ENCODE measurements at regions not wholly inside any gene's neighbourhood (a gene's known extent, or its start where the extent isn't known, plus 50 kb on each side); places are given as distances from the start of the nearest gene placed in this dataset.
"Not testable (repeated sequence)": the region's sequence is repeated elsewhere in the genome, so short reads cannot be mapped to it uniquely, and the experiment has no call there.

- no peaks in the 10 kb centered on the region for H3K27me3 ChIP-seq (replicated peaks; ENCODE audit: control insufficient read depth, insufficient read depth, low read length)
- H3K9ac ChIP-seq (ENCODE audit: low read length) = no peak overlapping the region
- no peak for DNase-seq (ENCODE audit: low read depth)
- peaks cover 18% of the 10 kb centered on the region for H3K9me3 ChIP-seq (ENCODE audit: control insufficient read depth, low read length)
- no peaks in the 10 kb centered on the region for H3K36me3 ChIP-seq (ENCODE audit: control insufficient read depth, insufficient read depth, low read length, severe bottlenecking)
- H3K4me1 ChIP-seq (ENCODE audit: control insufficient read depth, insufficient read depth, low read length) = no peaks in the 10 kb centered on the region
- no peak overlapping the region for H3K4me3 ChIP-seq (ENCODE audit: low read length)
Measured at GRCh38 chr11:122418032-122418431, 237.5 kb upstream of the UBASH3B start.

- Histone ChIP-seq H3K4me3 (ENCODE audit: low read length) (no peak overlapping the region), H3K27me3 (replicated peaks; ENCODE audit: control insufficient read depth, insufficient read depth, low read length) (no peaks in the 10 kb centered on the region), H3K4me1 (ENCODE audit: control insufficient read depth, insufficient read depth, low read length) (no peaks in the 10 kb centered on the region), H3K36me3 (ENCODE audit: control insufficient read depth, insufficient read depth, low read length, severe bottlenecking) (no peaks in the 10 kb centered on the region), H3K9me3 (ENCODE audit: control insufficient read depth, low read length) (peaks cover 21% of the 10 kb centered on the region), H3K9ac (ENCODE audit: low read length) (no peak overlapping the region)
- DNase-seq (ENCODE audit: low read depth) = no peak
Measured at GRCh38 chr11:122414406-122415018, 241.0 kb upstream of the UBASH3B start.

DNA sequence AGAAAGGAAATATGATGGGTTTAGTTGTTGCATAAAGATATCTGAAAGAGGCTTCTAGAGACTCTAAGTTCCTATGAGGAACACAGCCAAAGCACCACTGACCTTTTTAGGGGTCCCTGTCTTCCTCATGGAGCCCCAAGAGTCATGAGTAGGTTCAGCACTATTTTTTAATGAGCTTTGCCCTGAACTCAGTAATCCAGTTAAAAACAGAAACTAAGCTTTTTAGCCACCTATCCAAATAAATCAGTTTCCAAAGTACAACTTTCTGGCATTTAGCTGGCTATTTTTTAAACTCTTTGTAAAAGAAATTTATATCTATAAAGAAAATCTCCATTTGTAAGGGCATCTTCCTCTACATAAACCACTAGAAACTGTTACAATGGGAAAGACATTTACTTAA is 241.8 kb upstream of the UBASH3B start:
- Histone ChIP-seq H3K27me3 (replicated peaks; ENCODE audit: control insufficient read depth, insufficient read depth, low read length) (no peaks in the 10 kb centered on the region), H3K4me1 (ENCODE audit: control insufficient read depth, insufficient read depth, low read length) (no peaks in the 10 kb centered on the region), H3K9ac (ENCODE audit: low read length) (no peak overlapping the region), H3K4me3 (ENCODE audit: low read length) (no peak overlapping the region), H3K36me3 (ENCODE audit: control insufficient read depth, insufficient read depth, low read length, severe bottlenecking) (no peaks in the 10 kb centered on the region), H3K9me3 (ENCODE audit: control insufficient read depth, low read length) (peaks cover 21% of the 10 kb centered on the region)
- no peak for DNase-seq (ENCODE audit: low read depth)

- DNase-seq (ENCODE audit: low read depth) = no peak
- Histone ChIP-seq H3K9ac (ENCODE audit: low read length) (no peak overlapping the region), H3K27me3 (replicated peaks; ENCODE audit: control insufficient read depth, insufficient read depth, low read length) (no peaks in the 10 kb centered on the region), H3K36me3 (ENCODE audit: control insufficient read depth, insufficient read depth, low read length, severe bottlenecking) (no peaks in the 10 kb centered on the region), H3K9me3 (ENCODE audit: control insufficient read depth, low read length) (peaks cover 21% of the 10 kb centered on the region), H3K4me3 (ENCODE audit: low read length) (no peak overlapping the region), H3K4me1 (ENCODE audit: control insufficient read depth, insufficient read depth, low read length) (no peaks in the 10 kb centered on the region)
Measured at GRCh38 chr11:122412581-122412980, 242.9 kb upstream of the UBASH3B start.

DNA sequence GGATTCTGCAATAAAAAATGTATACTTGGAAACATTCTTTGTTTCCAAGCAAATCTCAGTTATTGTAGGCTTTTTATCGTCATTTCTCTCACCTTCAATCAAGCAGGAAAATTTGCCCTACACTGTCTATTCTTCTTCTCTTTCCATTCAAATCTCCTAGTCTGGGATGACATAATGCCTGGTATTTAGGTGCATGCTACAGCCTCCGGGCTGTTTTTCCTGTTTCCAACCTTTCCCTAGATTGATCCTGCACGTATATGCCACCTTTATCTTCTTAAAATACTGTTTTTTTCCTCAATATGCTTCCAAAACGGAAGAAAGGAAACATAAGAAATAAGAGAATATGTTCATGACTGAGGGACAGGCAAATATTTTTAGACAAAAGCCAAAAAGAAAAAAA is 249.1 kb upstream of the UBASH3B start:
- Histone ChIP-seq H3K4me1 (ENCODE audit: control insufficient read depth, insufficient read depth, low read length) (peaks cover 6% of the 10 kb centered on the region), H3K9ac (ENCODE audit: low read length) (no peak overlapping the region)
- no peak for DNase-seq (ENCODE audit: low read depth)

DNA sequence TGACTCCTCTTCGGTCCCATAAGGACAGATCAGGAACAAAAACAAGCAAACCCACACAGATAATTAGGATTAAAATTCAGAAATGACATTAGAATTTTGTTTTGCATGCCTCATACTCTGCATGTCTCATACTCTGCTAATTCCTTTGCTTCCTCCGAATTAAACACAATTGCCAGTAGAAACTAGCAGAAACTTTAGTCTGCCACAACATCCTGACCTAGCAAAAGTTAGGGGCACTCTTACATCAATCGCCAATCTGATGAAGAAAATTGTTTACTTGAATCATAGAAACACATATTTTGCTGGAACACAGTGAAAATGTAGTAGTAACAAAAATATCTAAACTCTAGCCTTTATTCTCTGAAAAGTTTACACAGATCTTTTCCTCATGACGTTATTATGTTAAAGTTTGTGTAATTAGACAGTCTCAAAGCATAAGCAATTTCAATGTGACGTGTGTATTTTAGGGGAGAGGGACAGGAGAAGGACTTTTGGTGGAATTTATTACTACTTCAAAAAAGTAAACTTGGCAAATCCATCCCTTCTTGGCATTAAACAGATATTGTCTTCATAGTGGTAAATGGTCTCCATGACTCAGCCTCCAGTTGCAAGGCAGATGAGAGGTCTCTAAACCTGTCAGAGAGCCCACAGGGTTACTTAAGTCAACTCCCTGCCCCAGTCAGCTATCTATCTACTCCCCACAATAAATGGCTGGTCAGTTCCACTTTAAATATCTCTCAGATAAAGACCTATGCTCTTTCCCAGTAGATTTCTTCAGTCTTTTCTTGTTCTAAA is 249.8 kb upstream of the UBASH3B start:
- H3K36me3 ChIP-seq (ENCODE audit: control insufficient read depth, insufficient read depth, low read length, severe bottlenecking) = no peaks in the 10 kb centered on the region
- DNase-seq (ENCODE audit: low read depth) = peak; percentile 14

More for the DNA sequence above, 249.1 kb upstream of the UBASH3B start:
- no peak overlapping the region for H3K4me3 ChIP-seq (ENCODE audit: low read length)
- no peaks in the 10 kb centered on the region for H3K36me3 ChIP-seq (ENCODE audit: control insufficient read depth, insufficient read depth, low read length, severe bottlenecking)
- H3K9me3 ChIP-seq (ENCODE audit: control insufficient read depth, low read length) = peaks cover 3% of the 10 kb centered on the region
- no peaks in the 10 kb centered on the region for H3K27me3 ChIP-seq (replicated peaks; ENCODE audit: control insufficient read depth, insufficient read depth, low read length)

DNA sequence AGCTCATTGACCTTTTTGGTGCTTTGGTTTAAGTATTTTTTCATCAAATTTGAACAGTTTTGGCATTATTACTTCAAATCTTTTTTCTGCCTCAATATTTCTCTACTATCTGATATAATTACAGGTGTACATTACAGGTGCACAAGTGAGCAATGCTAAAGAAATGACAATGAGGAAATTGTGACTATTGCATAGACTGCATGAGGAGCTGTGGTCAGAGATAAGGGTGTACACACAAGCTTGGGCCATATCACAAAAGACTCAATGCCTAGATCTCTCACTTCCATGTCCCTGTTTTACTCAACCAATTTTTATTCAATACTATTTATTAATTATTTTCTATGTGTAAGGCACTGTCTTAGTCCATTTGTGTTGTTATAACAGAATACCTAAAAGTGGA is 251.0 kb upstream of the UBASH3B start:
- peaks cover 6% of the 10 kb centered on the region for H3K4me1 ChIP-seq (ENCODE audit: control insufficient read depth, insufficient read depth, low read length)
- DNase-seq (ENCODE audit: low read depth) = no peak
- no peak overlapping the region for H3K9ac ChIP-seq (ENCODE audit: low read length)
- no peaks in the 10 kb centered on the region for H3K36me3 ChIP-seq (ENCODE audit: control insufficient read depth, insufficient read depth, low read length, severe bottlenecking)
- H3K27me3 ChIP-seq (replicated peaks; ENCODE audit: control insufficient read depth, insufficient read depth, low read length) = no peaks in the 10 kb centered on the region
- no peak overlapping the region for H3K4me3 ChIP-seq (ENCODE audit: low read length)
- no peaks in the 10 kb centered on the region for H3K9me3 ChIP-seq (ENCODE audit: control insufficient read depth, low read length)

More for the DNA sequence above, 249.8 kb upstream of the UBASH3B start:
- Histone ChIP-seq H3K9ac (ENCODE audit: low read length) (no peak overlapping the region), H3K4me1 (ENCODE audit: control insufficient read depth, insufficient read depth, low read length) (peaks cover 6% of the 10 kb centered on the region), H3K4me3 (ENCODE audit: low read length) (no peak overlapping the region), H3K9me3 (ENCODE audit: control insufficient read depth, low read length) (no peaks in the 10 kb centered on the region), H3K27me3 (replicated peaks; ENCODE audit: control insufficient read depth, insufficient read depth, low read length) (no peaks in the 10 kb centered on the region)

DNA sequence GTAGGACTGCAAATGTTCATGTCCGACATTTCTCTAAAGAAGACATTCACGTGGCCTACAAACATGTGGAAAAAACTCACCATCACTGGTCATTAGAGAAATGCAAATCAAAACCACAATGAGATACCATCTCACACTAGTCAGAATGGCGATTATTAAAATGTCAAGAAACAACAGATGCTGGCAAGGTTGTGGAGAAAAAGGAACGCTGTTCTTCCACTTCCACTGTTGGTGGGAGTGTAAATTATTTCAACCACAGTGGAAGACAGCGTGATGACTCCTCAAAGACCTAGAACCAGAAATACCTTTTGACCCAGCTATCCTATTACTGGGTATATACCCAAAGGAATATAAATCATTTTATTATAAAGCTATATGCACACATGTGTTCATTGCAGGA is 253.9 kb upstream of the UBASH3B start:
- not testable (repeated sequence) for H3K36me3 ChIP-seq (ENCODE audit: control insufficient read depth, insufficient read depth, low read length, severe bottlenecking); H3K4me3 ChIP-seq (ENCODE audit: low read length); H3K27me3 ChIP-seq (replicated peaks; ENCODE audit: control insufficient read depth, insufficient read depth, low read length); H3K9me3 ChIP-seq (ENCODE audit: control insufficient read depth, low read length); H3K9ac ChIP-seq (ENCODE audit: low read length); H3K4me1 ChIP-seq (ENCODE audit: control insufficient read depth, insufficient read depth, low read length); DNase-seq (ENCODE audit: low read depth)

DNA sequence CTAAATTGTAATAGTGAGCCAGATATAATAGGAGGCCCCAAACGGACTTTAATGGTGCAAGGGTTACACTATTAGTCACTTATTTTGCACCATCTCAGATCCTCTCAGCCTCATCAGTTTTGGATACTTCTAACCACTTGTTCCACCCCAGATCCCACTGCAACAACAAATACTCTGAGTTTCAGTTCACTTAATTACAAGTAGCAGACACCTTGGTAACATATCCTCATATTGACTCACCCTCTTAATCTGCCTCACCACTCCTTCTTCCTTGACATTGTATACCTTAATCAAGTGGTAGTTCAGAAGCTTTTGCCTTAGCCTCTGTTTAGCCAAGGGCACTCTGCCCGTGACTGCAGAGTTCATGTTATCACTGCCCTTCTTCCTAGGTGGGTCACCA is 256.1 kb upstream of the UBASH3B start:
- no peaks in the 10 kb centered on the region for H3K36me3 ChIP-seq (ENCODE audit: control insufficient read depth, insufficient read depth, low read length, severe bottlenecking)
- H3K27me3 ChIP-seq (replicated peaks; ENCODE audit: control insufficient read depth, insufficient read depth, low read length) = no peaks in the 10 kb centered on the region
- H3K9ac ChIP-seq (ENCODE audit: low read length) = no peak overlapping the region
- no peaks in the 10 kb centered on the region for H3K4me1 ChIP-seq (ENCODE audit: control insufficient read depth, insufficient read depth, low read length)
- DNase-seq (ENCODE audit: low read depth) = no peak
- H3K9me3 ChIP-seq (ENCODE audit: control insufficient read depth, low read length) = no peaks in the 10 kb centered on the region
- no peak overlapping the region for H3K4me3 ChIP-seq (ENCODE audit: low read length)

GRCh38 chr11:122398851-122399250 is 256.7 kb upstream of the UBASH3B start:
- H3K27me3 ChIP-seq (replicated peaks; ENCODE audit: control insufficient read depth, insufficient read depth, low read length) = no peaks in the 10 kb centered on the region
- H3K36me3 ChIP-seq (ENCODE audit: control insufficient read depth, insufficient read depth, low read length, severe bottlenecking) = no peaks in the 10 kb centered on the region
- no peak overlapping the region for H3K9ac ChIP-seq (ENCODE audit: low read length)
- no peak for DNase-seq (ENCODE audit: low read depth)
- no peak overlapping the region for H3K4me3 ChIP-seq (ENCODE audit: low read length)
- H3K9me3 ChIP-seq (ENCODE audit: control insufficient read depth, low read length) = no peaks in the 10 kb centered on the region
- no peaks in the 10 kb centered on the region for H3K4me1 ChIP-seq (ENCODE audit: control insufficient read depth, insufficient read depth, low read length)

- H3K9ac ChIP-seq (ENCODE audit: low read length) = no peak overlapping the region
- H3K9me3 ChIP-seq (ENCODE audit: control insufficient read depth, low read length) = no peaks in the 10 kb centered on the region
- no peaks in the 10 kb centered on the region for H3K36me3 ChIP-seq (ENCODE audit: control insufficient read depth, insufficient read depth, low read length, severe bottlenecking)
- DNase-seq (ENCODE audit: low read depth) = peak; percentile 32
- no peak overlapping the region for H3K4me3 ChIP-seq (ENCODE audit: low read length)
- H3K27me3 ChIP-seq (replicated peaks; ENCODE audit: control insufficient read depth, insufficient read depth, low read length) = no peaks in the 10 kb centered on the region
- H3K4me1 ChIP-seq (ENCODE audit: control insufficient read depth, insufficient read depth, low read length) = peaks cover 4% of the 10 kb centered on the region
Measured at GRCh38 chr11:122398167-122398566, 257.4 kb upstream of the UBASH3B start.

All from adipocyte (in vitro differentiated cells).